H1 (cell line): ENCODE measurements at regions not wholly inside any gene's neighbourhood (a gene's known extent, or its start where the extent isn't known, plus 50 kb on each side); places are given as distances from the start of the nearest gene placed in this dataset.

Experiments used
- CTCF ChIA-PET: fragments of 300-600 bp; sonication (Branson Sonifier 250); formaldehyde crosslinking; loops from one replicate; lab custom pipeline; 2021; ENCODE audit not compliant: partially characterized antibody; lab: Charles Lee
- POLR2A ChIA-PET: fragments of 300-600 bp; sonication (Branson Sonifier 250); formaldehyde crosslinking; loops from one replicate; lab custom pipeline; 2021; ENCODE audit warnings: inconsistent platforms; ENCODE audit not compliant: partially characterized antibody; lab: Charles Lee
- DNase-seq, 2 experiments: peaks; one replicate each; pipeline versions ENCODE4 v3.0.0 to v3.0.0-alpha.2; 2010 to 2022; ENCODE audit warnings: low spot score in 2 of 2, low read depth in 1 of 2, mixed read lengths in 1 of 2
- FAIRE-seq: peaks from 2 replicates; lab custom pipeline; 2011; peaks lifted over from hg19 to GRCh38; lab: Jason Lieb, UNC
- H2AFZ ChIP-seq: 2 replicates; pipeline ENCODE4 v1.8.1; 2012; ENCODE audit warnings: low read length, inconsistent platforms
- H2AK5ac ChIP-seq: 2 replicates; pipeline ENCODE4 v1.6.1; 2013; ENCODE audit warnings: low read depth, low read length
- H2BK120ac ChIP-seq: replicated peaks from 2 replicates; pipeline ENCODE3; 2013; ENCODE audit warnings: low read depth, low read length, inconsistent platforms
- H2BK12ac ChIP-seq: 2 replicates; pipeline ENCODE4 v1.6.1; 2013; ENCODE audit warnings: low read depth, low read length
- H2BK15ac ChIP-seq: 2 replicates; pipeline ENCODE4 v1.6.1; 2013; ENCODE audit warnings: low read length
- H2BK20ac ChIP-seq: 2 replicates; pipeline ENCODE4 v1.6.1; 2013; ENCODE audit warnings: low read length
- H2BK5ac ChIP-seq: 2 replicates; pipeline ENCODE4 v1.6.1; 2013; ENCODE audit warnings: low read depth, low read length
- H3K14ac ChIP-seq: 2 replicates; pipeline ENCODE4 v1.6.1; 2013; ENCODE audit warnings: inconsistent platforms; ENCODE audit not compliant: insufficient read length
- H3K18ac ChIP-seq: 2 replicates; pipeline ENCODE4 v1.6.1; 2013; ENCODE audit warnings: low read length; ENCODE audit errors: extremely low read depth
- H3K23ac ChIP-seq: 2 replicates; pipeline ENCODE4 v1.6.1; 2013; ENCODE audit warnings: inconsistent platforms; ENCODE audit not compliant: insufficient read length
- H3K23me2 ChIP-seq: 2 replicates; pipeline ENCODE4 v1.6.1; 2013; ENCODE audit warnings: low read depth, low read length
- H3K27ac ChIP-seq: 2 replicates; pipeline ENCODE4 v1.6.1; 2011; ENCODE audit warnings: low read depth, low read length, inconsistent platforms
- H3K27me3 ChIP-seq, 4 experiments: replicated peaks in 1 of 4; 1 replicate in 1 of 4; 2 replicates in 3 of 4; pipeline versions ENCODE4 v1.6.1 to v1.8.1; 2011 to 2013; ENCODE audit warnings: low read length in 3 of 4, mild to moderate bottlenecking in 3 of 4, inconsistent platforms in 2 of 4, mixed read lengths in 2 of 4, moderate library complexity in 1 of 4; ENCODE audit not compliant: control insufficient read depth in 3 of 4, insufficient read depth in 3 of 4; ENCODE audit errors: extremely low read depth in 1 of 4
- H3K36me3 ChIP-seq, 4 experiments: 2 replicates each; pipeline versions ENCODE4 v1.6.1 to v1.8.1; 2011 to 2013; ENCODE audit warnings: mild to moderate bottlenecking in 4 of 4, low read length in 3 of 4, moderate library complexity in 2 of 4, control low read depth in 1 of 4, inconsistent platforms in 1 of 4; ENCODE audit not compliant: insufficient read depth in 4 of 4, control insufficient read depth in 2 of 4
- H3K4ac ChIP-seq: replicated peaks from 2 replicates; pipeline ENCODE3; 2013; ENCODE audit warnings: low read length, low read depth, mixed read lengths, inconsistent platforms; ENCODE audit not compliant: insufficient read length
- H3K4me1 ChIP-seq, 4 experiments: replicated peaks in 1 of 4; 1 replicate in 1 of 4; 2 replicates in 3 of 4; pipeline versions ENCODE4 v1.6.1 to v1.8.1; 2011 to 2013; ENCODE audit warnings: low read length in 3 of 4, inconsistent platforms in 2 of 4, mixed read lengths in 1 of 4; ENCODE audit not compliant: insufficient read depth in 4 of 4, control insufficient read depth in 3 of 4
- H3K4me2 ChIP-seq, 2 experiments: 2 replicates each; pipeline versions ENCODE4 v1.6.1 to v1.8.1; 2011 to 2013; ENCODE audit warnings: low read depth in 2 of 2, low read length in 2 of 2, control low read depth in 1 of 2, inconsistent platforms in 1 of 2, mild to moderate bottlenecking in 1 of 2; ENCODE audit not compliant: insufficient read depth in 1 of 2
- H3K4me3 ChIP-seq, 4 experiments: fragments of 200-600, 300-600 bp in 1 of 4; sonication (generic), shearing (Covaris generic), sonication (Bioruptor Twin) in 1 of 4; 2 replicates each; pipeline versions ENCODE4 v1.5.1 to v1.8.1; 2011 to 2016; ENCODE audit warnings: low read length in 4 of 4, low read depth in 3 of 4, control low read depth in 2 of 4, inconsistent platforms in 2 of 4, mild to moderate bottlenecking in 2 of 4, mixed read lengths in 1 of 4, moderate library complexity in 1 of 4; ENCODE audit not compliant: insufficient read depth in 2 of 4; ENCODE audit errors: extremely low read depth in 1 of 4
- H3K56ac ChIP-seq: replicated peaks from 2 replicates; pipeline ENCODE3; 2013; ENCODE audit warnings: low read depth, mild to moderate bottlenecking, mixed read lengths, low read length, inconsistent platforms; ENCODE audit not compliant: insufficient read length
- H3K79me1 ChIP-seq: 2 replicates; pipeline ENCODE4 v1.6.1; 2013; ENCODE audit warnings: low read depth, low read length, control low read depth
- H3K79me2 ChIP-seq, 2 experiments: 2 replicates each; pipeline versions ENCODE4 v1.6.1 to v1.8.1; 2012 to 2013; ENCODE audit warnings: low read length in 2 of 2, mild to moderate bottlenecking in 2 of 2, inconsistent platforms in 1 of 2; ENCODE audit not compliant: insufficient read depth in 2 of 2, control insufficient read depth in 1 of 2
- H3K9ac ChIP-seq, 4 experiments: replicated peaks in 1 of 4; 1 replicate in 1 of 4; 2 replicates in 3 of 4; pipeline versions ENCODE4 v1.6.1 to v1.8.1; 2011 to 2013; ENCODE audit warnings: low read depth in 3 of 4, low read length in 3 of 4, control low read depth in 2 of 4, mild to moderate bottlenecking in 2 of 4, moderate library complexity in 2 of 4, inconsistent platforms in 1 of 4; ENCODE audit errors: extremely low read depth in 1 of 4
- H3K9me3 ChIP-seq, 2 experiments: 2 replicates each; pipeline versions ENCODE4 v1.6.1 to v1.8.1; 2012 to 2013; ENCODE audit warnings: mild to moderate bottlenecking in 2 of 2, moderate library complexity in 2 of 2, control low read depth in 1 of 2, inconsistent platforms in 1 of 2, low read depth in 1 of 2, low read length in 1 of 2, mixed read lengths in 1 of 2; ENCODE audit not compliant: insufficient read depth in 2 of 2
- H4K20me1 ChIP-seq, 2 experiments: replicated peaks in 1 of 2; 2 replicates each; pipeline versions ENCODE3 to v1.8.1; 2011 to 2013; ENCODE audit warnings: inconsistent platforms in 2 of 2, low read length in 2 of 2, mild to moderate bottlenecking in 1 of 2; ENCODE audit not compliant: insufficient read depth in 2 of 2, control insufficient read depth in 1 of 2
- H4K5ac ChIP-seq: 2 replicates; pipeline ENCODE4 v1.6.1; 2013; ENCODE audit warnings: low read length, low read depth, mixed read lengths, inconsistent platforms; ENCODE audit not compliant: insufficient read length
- H4K8ac ChIP-seq: 2 replicates; pipeline ENCODE4 v1.8.0; 2013; ENCODE audit warnings: mild to moderate bottlenecking, moderate library complexity, low read length, inconsistent platforms; ENCODE audit not compliant: insufficient read depth; ENCODE audit errors: extremely low read depth
- H4K91ac ChIP-seq: replicated peaks from 2 replicates; pipeline ENCODE3; 2013; ENCODE audit warnings: low read length, mixed read lengths, inconsistent platforms; ENCODE audit not compliant: insufficient read length
- CHD1 ChIP-seq: IDR thresholded peaks from 2 replicates; pipeline ENCODE4 v1.6.1; 2012; ENCODE audit warnings: low read depth, low read length, improper control_type of control experiment
- GTF2F1 ChIP-seq: IDR thresholded peaks from 2 replicates; pipeline ENCODE4 v1.6.1; 2012; ENCODE audit warnings: low read depth, low read length, improper control_type of control experiment, borderline replicate concordance
- HDAC6 ChIP-seq: IDR thresholded peaks from one replicate; pipeline ENCODE4 v1.7.1; 2012; ENCODE audit warnings: low read depth, mild to moderate bottlenecking, inconsistent platforms, low read length, moderate library complexity
- JUND ChIP-seq: IDR thresholded peaks from 2 replicates; pipeline ENCODE4 v1.6.1; 2011; ENCODE audit warnings: mild to moderate bottlenecking, improper control_type of control experiment, low read length
- MAFK ChIP-seq: IDR thresholded peaks from 2 replicates; pipeline ENCODE4 v1.6.1; 2012; ENCODE audit warnings: low read depth, mild to moderate bottlenecking, improper control_type of control experiment, low read length
- POLR2AphosphoS5 ChIP-seq: IDR thresholded peaks from 2 replicates; pipeline ENCODE4 v1.6.1; 2011; ENCODE audit warnings: low read depth, low read length
- RXRA ChIP-seq: IDR thresholded peaks from 2 replicates; pipeline ENCODE4 v1.6.1; 2011; ENCODE audit warnings: low read depth, mild to moderate bottlenecking, low read length, moderate library complexity; ENCODE audit not compliant: insufficient read depth
- USF2 ChIP-seq: IDR thresholded peaks from 2 replicates; pipeline ENCODE4 v1.6.1; 2011; ENCODE audit warnings: low read length, improper control_type of control experiment
- WGBS, 2 experiments: shearing (Covaris generic) in 1 of 2; methylation state at CpG; one replicate each; pipeline versions ENCODE4 v1.1.6 to v1.1.7; 2013 to 2015; ENCODE audit warnings: low lambda C conversion rate in 2 of 2, mixed read lengths in 2 of 2, inconsistent platforms in 1 of 2, low coverage in 1 of 2, missing lambda C conversion rate in 1 of 2; ENCODE audit not compliant: insufficient replicate concordance in 2 of 2, insufficient coverage in 1 of 2, insufficient read length in 1 of 2; ENCODE audit errors: extremely low coverage in 1 of 2, missing lambda C conversion rate in 1 of 2; 5-methylcytosine and 5-hydroxymethylcytosine counted together

- Histone ChIP-seq H3K9me3 (no peaks in the 10 kb centered on the region), H4K8ac (no peak overlapping the region), H3K56ac (no peak overlapping the region), H3K23me2 (no peaks in the 10 kb centered on the region; the same call in 1 of the 2 replicates), H4K91ac (no peak overlapping the region), H3K4ac (no peak overlapping the region), H3K14ac (no peak overlapping the region), H3K79me1 (no peaks in the 10 kb centered on the region), H4K20me1 (no peaks in the 10 kb centered on the region), H2AFZ (no peak overlapping the region), H2BK15ac (no peak overlapping the region), H3K79me2 (no peaks in the 10 kb centered on the region), H2AK5ac (no peak overlapping the region), H3K27me3 (no peaks in the 10 kb centered on the region), H3K36me3 (no peaks in the 10 kb centered on the region), H2BK20ac (no peak overlapping the region), H2BK120ac (no peak overlapping the region), H3K9ac (no peak overlapping the region), H3K4me3 (no peak overlapping the region), H3K27ac (no peak overlapping the region), H3K4me2 (no peak overlapping the region), H3K23ac (no peak overlapping the region), H2BK12ac (no peak overlapping the region), H3K4me1 (no peaks in the 10 kb centered on the region), H4K5ac (no peak overlapping the region), H3K18ac (no peak overlapping the region), H2BK5ac (no peak overlapping the region)
- no CpG with 5 or more reads among the region's 3 CpGs for WGBS, 2 experiments
- FAIRE-seq = no peak
- no peak for DNase-seq
- TF ChIP-seq JUND (no peak), GTF2F1 (no peak), RXRA (no peak), POLR2AphosphoS5 (no peak), USF2 (no peak), CHD1 (no peak), HDAC6 (no peak), MAFK (no peak)
- ChIA-PET CTCF (interaction anchor here (0.6 kb wide), 1 partner anchor 71 kb away, joined by 3 read pairs; no protein-coding TSS in a partner anchor), POLR2A (interaction anchor here (0.8 kb wide), 1 partner anchor 9 kb away, joined by 3 read pairs; no protein-coding TSS in a partner anchor)
These were observed 211.5 kb downstream of the BCOR start for GRCh38 chrX:39886282-39886681.
